ENCODE measurements at regions not wholly inside any gene's neighbourhood (a gene's known extent, or its start where the extent isn't known, plus 50 kb on each side); places are given as distances from the start of the nearest gene placed in this dataset.

- TF ChIP-seq POLR2AphosphoS5 (IDR thresholded peaks at IDR 0.05) (no peak), POLR2A (IDR thresholded peaks at IDR 0.05) (no peak)
Measured at GRCh38 chr4:189385098-189385497, 555.6 kb upstream of the FRG1 start.

Data from spleen (tissue), 3 donors.